Duodenal mucosa (tissue), 2 donors: ENCODE measurements at regions not wholly inside any gene's neighbourhood (a gene's known extent, or its start where the extent isn't known, plus 50 kb on each side); places are given as distances from the start of the nearest gene placed in this dataset.

ENCODE experiments used
- H3K27ac ChIP-seq: one replicate; pipeline ENCODE4 v1.7.0; 2013; ENCODE audit warnings: low read depth, low read length
- H3K27me3 ChIP-seq, 2 donors: one replicate each; pipeline ENCODE4 v1.7.0; 2013; ENCODE audit warnings: low read length in 2 of 2, control low read depth in 1 of 2; ENCODE audit not compliant: insufficient read depth in 2 of 2, control insufficient read depth in 1 of 2
- H3K36me3 ChIP-seq, 2 donors: one replicate each; pipeline ENCODE4 v1.7.0; 2013; ENCODE audit warnings: low read length in 2 of 2, control low read depth in 1 of 2; ENCODE audit not compliant: insufficient read depth in 2 of 2, control insufficient read depth in 1 of 2
- H3K4me1 ChIP-seq, 2 donors: one replicate each; pipeline ENCODE4 v1.7.0; 2013; ENCODE audit warnings: low read length in 2 of 2, control low read depth in 1 of 2; ENCODE audit not compliant: insufficient read depth in 2 of 2, control insufficient read depth in 1 of 2
- H3K4me3 ChIP-seq, 2 donors: one replicate each; pipeline ENCODE4 v1.7.0; 2013; ENCODE audit warnings: low read length in 2 of 2, low read depth in 1 of 2
- H3K9ac ChIP-seq, 2 donors: one replicate each; pipeline ENCODE4 v1.7.0; 2013; ENCODE audit warnings: low read length in 2 of 2, low read depth in 1 of 2
- H3K9me3 ChIP-seq, 2 donors: one replicate each; pipeline ENCODE4 v1.7.0; 2013; ENCODE audit warnings: low read length in 2 of 2, control low read depth in 1 of 2; ENCODE audit not compliant: control insufficient read depth in 1 of 2

GRCh38 chr12:77555074-77555473, 275.6 kb upstream of the NAV3 start:
- Histone ChIP-seq H3K36me3 (no peaks in the 10 kb centered on the region), H3K27me3 (no peaks in the 10 kb centered on the region), H3K9ac (no peak overlapping the region), H3K4me1 (no peaks in the 10 kb centered on the region), H3K9me3 (no peaks in the 10 kb centered on the region), H3K4me3 (no peak overlapping the region), H3K27ac (no peak overlapping the region)

- Histone ChIP-seq H3K9me3 (no peaks in the 10 kb centered on the region), H3K27ac (no peak overlapping the region), H3K4me3 (no peak overlapping the region), H3K27me3 (no peaks in the 10 kb centered on the region), H3K4me1 (no peaks in the 10 kb centered on the region), H3K9ac (no peak overlapping the region), H3K36me3 (no peaks in the 10 kb centered on the region)
Observed at GRCh38 chr12:77553976-77554619, 276.6 kb upstream of the NAV3 start.

GRCh38 chr12:77549383-77550128, 281.1 kb upstream of the NAV3 start:
- H3K27ac ChIP-seq: no peak overlapping the region
- H3K4me1 ChIP-seq: no peaks in the 10 kb centered on the region

GRCh38 chr12:77548797-77549196, 281.9 kb upstream of the NAV3 start:
- Histone ChIP-seq H3K27me3 (no peaks in the 10 kb centered on the region), H3K9ac (no peak overlapping the region)

More at GRCh38 chr12:77549383-77550128, 281.1 kb upstream of the NAV3 start:
- no peaks in the 10 kb centered on the region for H3K9me3 ChIP-seq
- no peaks in the 10 kb centered on the region for H3K36me3 ChIP-seq
- H3K4me3 ChIP-seq: no peak overlapping the region
- H3K9ac ChIP-seq: no peak overlapping the region
- H3K27me3 ChIP-seq: no peaks in the 10 kb centered on the region

GRCh38 chr12:77540097-77540496, 290.6 kb upstream of the NAV3 start:
- H3K4me1 ChIP-seq: no peaks in the 10 kb centered on the region
- H3K36me3 ChIP-seq: no peaks in the 10 kb centered on the region

More at GRCh38 chr12:77548797-77549196, 281.9 kb upstream of the NAV3 start:
- H3K4me1 ChIP-seq: no peaks in the 10 kb centered on the region
- H3K27ac ChIP-seq: no peak overlapping the region
- H3K36me3 ChIP-seq: no peaks in the 10 kb centered on the region
- H3K4me3 ChIP-seq: no peak overlapping the region
- H3K9me3 ChIP-seq: no peaks in the 10 kb centered on the region

GRCh38 chr12:77537663-77538062, 293.0 kb upstream of the NAV3 start:
- Histone ChIP-seq H3K4me1 (no peaks in the 10 kb centered on the region), H3K27me3 (no peaks in the 10 kb centered on the region), H3K9ac (no peak overlapping the region), H3K4me3 (no peak overlapping the region), H3K27ac (no peak overlapping the region), H3K36me3 (no peaks in the 10 kb centered on the region), H3K9me3 (no peaks in the 10 kb centered on the region)

More at GRCh38 chr12:77540097-77540496, 290.6 kb upstream of the NAV3 start:
- Histone ChIP-seq H3K9me3 (no peaks in the 10 kb centered on the region), H3K27me3 (no peaks in the 10 kb centered on the region), H3K9ac (no peak overlapping the region), H3K4me3 (no peak overlapping the region), H3K27ac (no peak overlapping the region)

GRCh38 chr12:77535734-77536133, 295.0 kb upstream of the NAV3 start:
- no peak overlapping the region for H3K27ac ChIP-seq

GRCh38 chr12:77531912-77532311, 298.8 kb upstream of the NAV3 start:
- Histone ChIP-seq H3K4me1 (no peaks in the 10 kb centered on the region), H3K9ac (no peak overlapping the region), H3K4me3 (no peak overlapping the region), H3K9me3 (no peaks in the 10 kb centered on the region), H3K27ac (no peak overlapping the region), H3K27me3 (no peaks in the 10 kb centered on the region), H3K36me3 (no peaks in the 10 kb centered on the region)

More at GRCh38 chr12:77535734-77536133, 295.0 kb upstream of the NAV3 start:
- Histone ChIP-seq H3K36me3 (no peaks in the 10 kb centered on the region), H3K27me3 (no peaks in the 10 kb centered on the region), H3K4me3 (no peak overlapping the region), H3K4me1 (no peaks in the 10 kb centered on the region), H3K9me3 (no peaks in the 10 kb centered on the region), H3K9ac (no peak overlapping the region)

GRCh38 chr12:77522247-77522646, 308.4 kb upstream of the NAV3 start:
- H3K27ac ChIP-seq: no peak overlapping the region
- no peaks in the 10 kb centered on the region for H3K9me3 ChIP-seq
- no peak overlapping the region for H3K4me3 ChIP-seq
- H3K9ac ChIP-seq: no peak overlapping the region
- no peaks in the 10 kb centered on the region for H3K27me3 ChIP-seq
- H3K4me1 ChIP-seq: no peaks in the 10 kb centered on the region
- H3K36me3 ChIP-seq: no peaks in the 10 kb centered on the region

- Histone ChIP-seq H3K9me3 (no peaks in the 10 kb centered on the region), H3K9ac (no peak overlapping the region), H3K27ac (no peak overlapping the region), H3K4me1 (no peaks in the 10 kb centered on the region), H3K4me3 (no peak overlapping the region), H3K36me3 (no peaks in the 10 kb centered on the region), H3K27me3 (no peaks in the 10 kb centered on the region)
Observed at GRCh38 chr12:77521508-77522115, 309.1 kb upstream of the NAV3 start.
